ENCODE measurements at regions not wholly inside any gene's neighbourhood (a gene's known extent, or its start where the extent isn't known, plus 50 kb on each side); places are given as distances from the start of the nearest gene placed in this dataset.

- TF ChIP-seq CHD7 (IDR thresholded peaks at IDR 0.05; ENCODE audit: insufficient replicate concordance, low read length) (no peak), SIX5 (IDR thresholded peaks at IDR 0.05; ENCODE audit: low read depth, low read length) (no peak), ATF2 (IDR thresholded peaks at IDR 0.05; ENCODE audit: low read length) (no peak)
Measured at GRCh38 chr20:39227416-39227815, 265.3 kb downstream of the DHX35 start (continued).
